ENCODE measurements at regions not wholly inside any gene's neighbourhood (a gene's known extent, or its start where the extent isn't known, plus 50 kb on each side); places are given as distances from the start of the nearest gene placed in this dataset.
"Not testable (repeated sequence)": the region's sequence is repeated elsewhere in the genome, so short reads cannot be mapped to it uniquely, and the experiment has no call there.

DNA sequence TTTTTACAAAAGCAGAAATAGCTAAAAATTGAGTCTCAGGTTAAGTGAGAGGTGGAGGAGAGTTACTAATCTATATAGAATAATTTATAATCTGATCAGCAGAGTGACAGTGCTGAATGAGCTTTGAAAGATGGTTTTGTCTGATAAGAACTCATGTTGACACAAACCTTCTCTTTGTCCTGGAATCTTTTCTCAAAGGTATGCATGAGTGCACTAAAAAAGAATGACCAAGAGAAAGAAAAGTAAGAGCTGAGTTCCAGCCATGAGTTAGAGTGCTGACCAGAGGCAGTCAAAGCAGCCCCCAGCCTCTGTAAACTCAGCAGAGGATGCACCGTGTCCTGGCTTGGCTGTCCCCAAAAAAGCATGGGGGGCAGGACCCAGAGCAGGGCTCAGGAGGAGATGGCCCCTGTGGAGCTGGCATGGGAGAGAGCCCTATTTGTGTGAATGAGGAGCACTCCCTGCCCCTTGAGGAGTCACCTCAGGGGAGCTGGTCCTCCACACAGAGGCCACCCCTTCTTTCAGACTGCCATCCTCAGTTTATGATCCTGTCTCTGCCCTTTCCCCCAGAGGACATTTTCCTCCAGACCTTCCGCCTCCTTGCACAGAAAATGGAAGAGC lies 129.8 kb downstream of the SEC23A start:
- DNase-seq (ENCODE audit: low read depth): no peak

DNA sequence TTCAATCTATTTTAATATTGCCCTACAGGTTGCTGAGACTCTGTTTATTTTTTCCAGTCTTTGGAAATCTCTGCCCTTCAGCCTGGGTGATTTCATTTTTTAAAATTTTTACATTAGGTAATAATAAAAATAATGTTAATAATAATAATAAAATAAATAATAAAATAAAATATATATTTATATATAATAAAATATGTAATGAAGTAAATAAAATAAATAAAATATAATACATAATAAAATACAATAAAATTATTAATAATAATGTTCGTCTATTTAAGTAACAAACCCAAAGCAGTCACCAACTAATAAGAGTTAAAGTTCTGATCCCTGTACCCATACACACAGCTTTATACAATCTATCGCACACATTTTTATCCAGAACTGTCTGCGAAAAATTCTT lies 130.5 kb downstream of the SEC23A start:
- DNase-seq (ENCODE audit: low read depth): no peak

DNA sequence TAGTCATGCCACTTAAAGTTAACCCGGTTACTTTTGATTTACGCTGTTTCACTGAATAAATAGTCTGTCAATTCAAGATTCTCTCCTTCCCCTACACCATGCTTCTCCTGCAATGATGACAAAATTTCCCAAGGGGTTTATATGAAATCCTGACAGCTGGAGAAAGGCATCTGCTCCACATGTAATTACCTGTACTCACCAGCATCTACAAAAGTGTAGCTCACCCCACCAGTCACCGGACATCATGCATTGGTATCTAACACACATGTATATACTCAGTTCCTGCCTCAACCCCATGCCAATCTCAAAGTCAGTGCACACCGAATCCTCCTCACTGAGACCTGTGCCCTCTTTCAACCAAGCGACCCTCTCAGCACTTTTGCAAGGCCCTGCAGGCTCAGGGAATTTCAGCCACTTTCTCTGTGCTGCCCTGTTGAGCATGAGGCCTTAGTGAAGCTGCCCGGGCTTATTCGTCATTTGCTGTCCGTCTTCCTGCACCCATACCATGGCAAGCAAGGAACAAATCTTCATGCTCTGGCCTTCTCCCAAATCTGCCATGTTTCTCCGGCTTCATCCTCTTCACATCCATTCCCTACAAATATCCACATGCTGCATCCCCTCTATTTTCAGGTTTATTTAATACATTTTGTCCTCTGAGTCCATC lies 131.6 kb downstream of the SEC23A start:
- no peak for DNase-seq (ENCODE audit: low read depth)

DNA sequence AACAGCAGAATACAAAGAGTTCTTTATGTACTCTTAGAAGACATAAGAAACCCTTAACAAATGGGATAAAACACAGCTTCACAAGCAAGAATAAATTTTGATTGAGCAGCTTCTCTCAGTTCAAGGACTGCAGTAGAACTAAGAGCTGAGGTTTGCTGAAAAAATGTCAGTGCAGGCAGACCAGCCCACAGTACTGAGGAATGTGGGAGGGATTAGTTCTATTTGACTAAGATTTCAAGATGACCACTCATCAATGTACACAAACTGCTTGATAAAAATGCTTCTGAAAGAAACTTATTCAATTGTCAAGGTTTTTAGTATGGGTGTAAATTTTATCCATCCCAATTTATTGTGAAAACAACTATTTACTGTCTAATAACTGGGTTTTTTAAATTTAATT lies 138.4 kb downstream of the SEC23A start:
- no peak for DNase-seq (ENCODE audit: low read depth)

GRCh38 chr14:38960946-38961531 lies 142.0 kb downstream of the SEC23A start:
- no peak for DNase-seq (ENCODE audit: low read depth)

- no peak for DNase-seq (ENCODE audit: low read depth)
Measured at GRCh38 chr14:38959021-38959420, 144.0 kb downstream of the SEC23A start.

GRCh38 chr14:38958589-38958988 lies 144.4 kb downstream of the SEC23A start:
- DNase-seq (ENCODE audit: low read depth): no peak

DNA sequence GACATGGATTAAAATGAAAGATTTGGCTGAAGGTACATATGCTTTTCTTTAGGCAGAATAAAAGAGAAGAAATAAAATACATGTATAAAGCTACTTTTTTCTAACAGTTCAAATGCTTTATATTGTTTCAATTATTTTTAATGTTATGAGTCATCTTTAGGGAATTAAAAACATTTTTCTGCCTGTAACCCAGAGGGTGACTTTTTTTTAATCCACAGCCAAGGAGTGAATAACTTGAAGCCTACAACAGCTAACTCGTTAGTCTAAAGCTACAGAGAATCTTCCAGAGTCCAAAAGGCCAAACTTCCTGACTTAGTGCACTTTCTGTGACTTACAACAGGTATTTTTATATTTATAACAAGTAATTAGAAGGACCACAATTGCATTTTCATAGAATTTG lies 151.6 kb downstream of the SEC23A start:
- no peak for DNase-seq (ENCODE audit: low read depth)

DNA sequence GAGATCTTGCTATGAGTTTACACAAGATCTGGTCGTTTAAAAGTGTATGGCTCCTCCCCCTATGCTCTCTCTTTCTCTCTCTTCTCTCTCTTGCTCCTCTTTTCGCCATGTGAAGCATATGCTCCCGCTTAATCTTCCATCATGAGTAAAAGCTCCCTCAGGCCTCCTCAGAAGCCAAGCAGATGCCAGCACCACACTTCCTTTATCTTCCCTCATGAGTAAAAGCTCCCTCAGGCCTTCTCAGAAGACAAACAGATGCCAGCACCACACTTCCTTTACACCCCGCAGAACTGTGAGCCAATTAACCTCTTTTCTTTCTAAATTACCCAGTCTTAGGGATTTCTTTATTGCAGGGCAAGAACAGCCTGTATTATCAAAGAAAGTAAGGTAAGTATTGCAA lies 152.4 kb downstream of the SEC23A start:
- no peak for DNase-seq (ENCODE audit: low read depth)

GRCh38 chr14:38948576-38948975 lies 154.5 kb downstream of the SEC23A start:
- DNase-seq (ENCODE audit: low read depth): no peak

DNA sequence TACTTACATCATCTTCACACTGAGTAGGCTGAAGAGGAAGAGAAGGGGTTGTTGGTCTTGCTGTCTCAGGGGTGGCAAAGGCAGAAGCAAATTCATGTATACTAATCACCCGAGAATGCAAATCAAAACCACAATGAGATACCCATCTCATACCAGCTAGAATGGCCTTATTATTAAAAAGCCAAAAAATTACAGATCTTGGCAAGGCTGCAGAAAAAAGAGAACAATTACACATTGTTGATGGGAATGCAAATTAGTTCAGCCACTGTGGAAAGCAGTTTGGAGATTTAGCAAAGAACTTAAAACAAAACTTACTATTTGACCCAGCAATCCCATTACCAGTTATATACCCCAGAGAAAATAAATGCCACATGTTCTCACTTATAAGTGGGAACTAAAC lies 154.9 kb downstream of the SEC23A start:
- DNase-seq (ENCODE audit: low read depth): peak; percentile 9

DNA sequence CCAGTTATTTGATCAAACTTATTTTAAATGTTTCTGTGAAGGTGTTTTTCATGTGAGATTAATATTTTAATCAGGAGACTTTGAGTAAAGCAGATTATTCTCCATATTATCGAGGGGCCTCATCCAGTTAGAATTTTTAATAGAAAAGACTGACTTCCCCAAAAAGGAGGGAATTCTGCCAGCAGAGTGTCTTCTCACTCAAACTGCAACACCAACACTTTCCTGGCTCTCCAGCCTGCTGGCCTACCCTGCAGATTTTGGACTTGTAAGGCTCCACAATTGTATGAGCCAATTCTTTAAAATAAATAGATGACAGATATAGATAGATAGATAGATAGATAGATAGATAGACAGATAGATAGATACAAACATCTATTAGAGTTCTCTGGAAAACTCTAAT lies 155.7 kb downstream of the SEC23A start:
- no peak for DNase-seq (ENCODE audit: low read depth)

DNA sequence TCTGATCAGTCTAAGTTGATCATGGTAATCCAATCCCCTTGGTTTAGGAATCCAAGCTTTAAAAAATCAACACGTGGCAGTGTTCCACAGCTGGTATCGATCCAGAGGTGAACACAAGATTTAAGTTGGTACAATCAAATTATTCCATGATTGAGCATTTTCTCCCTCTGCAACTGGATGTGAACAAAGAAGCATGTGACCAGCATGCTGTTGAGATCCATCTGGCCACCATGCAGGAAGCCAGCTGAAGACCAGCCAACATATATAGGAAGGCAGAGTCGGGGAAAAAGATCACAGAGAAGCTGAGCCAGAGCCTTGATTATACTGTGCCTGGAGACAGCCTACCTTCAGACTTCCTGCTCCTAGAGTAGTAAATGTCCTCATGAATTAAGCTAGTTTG lies 158.3 kb downstream of the SEC23A start:
- no peak for DNase-seq (ENCODE audit: low read depth)

DNA sequence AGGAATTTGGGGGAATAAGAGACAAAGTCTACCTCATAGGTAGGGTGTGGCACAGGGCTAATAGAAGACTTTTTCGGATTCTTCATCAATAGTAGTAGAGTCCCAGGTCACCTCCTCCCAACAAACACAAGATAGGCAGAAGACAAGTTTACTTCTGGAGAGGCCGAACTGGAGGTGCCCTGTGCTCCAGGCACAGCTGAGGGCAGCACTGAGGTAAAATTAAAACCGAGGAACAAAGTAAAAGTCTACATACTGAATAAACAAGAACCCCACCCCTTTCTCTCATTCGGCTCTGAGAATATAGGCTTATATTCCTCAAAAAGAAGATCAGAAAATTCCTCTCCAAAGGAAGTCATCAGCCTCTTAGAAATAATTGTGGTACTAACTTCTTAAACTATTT lies 161.5 kb downstream of the SEC23A start:
- DNase-seq (ENCODE audit: low read depth): no peak

GRCh38 chr14:38932653-38933000 lies 170.4 kb downstream of the SEC23A start:
- not testable (repeated sequence) for DNase-seq (ENCODE audit: low read depth)

- DNase-seq (ENCODE audit: low read depth): no peak
Measured at GRCh38 chr14:38931969-38932652, 170.9 kb downstream of the SEC23A start.

DNA sequence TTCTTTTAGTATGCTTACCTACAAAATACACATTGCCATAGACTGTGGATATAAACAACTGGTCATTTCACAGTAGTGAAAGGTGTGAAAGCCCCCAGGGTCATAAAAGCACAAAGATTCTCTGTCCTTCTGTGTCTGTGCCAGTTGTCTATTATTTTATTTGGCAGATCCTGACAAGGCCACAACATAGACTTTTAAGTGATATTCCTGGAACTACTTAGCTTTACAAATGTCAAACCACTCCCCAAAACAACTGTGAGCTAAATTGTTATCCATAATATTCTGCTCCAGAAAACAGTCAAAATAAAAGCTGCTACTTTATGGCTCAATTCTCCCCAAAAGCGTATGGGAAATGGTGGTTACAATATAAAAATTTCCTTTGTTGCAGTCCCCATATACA lies 172.1 kb downstream of the SEC23A start:
- no peak for DNase-seq (ENCODE audit: low read depth)

DNA sequence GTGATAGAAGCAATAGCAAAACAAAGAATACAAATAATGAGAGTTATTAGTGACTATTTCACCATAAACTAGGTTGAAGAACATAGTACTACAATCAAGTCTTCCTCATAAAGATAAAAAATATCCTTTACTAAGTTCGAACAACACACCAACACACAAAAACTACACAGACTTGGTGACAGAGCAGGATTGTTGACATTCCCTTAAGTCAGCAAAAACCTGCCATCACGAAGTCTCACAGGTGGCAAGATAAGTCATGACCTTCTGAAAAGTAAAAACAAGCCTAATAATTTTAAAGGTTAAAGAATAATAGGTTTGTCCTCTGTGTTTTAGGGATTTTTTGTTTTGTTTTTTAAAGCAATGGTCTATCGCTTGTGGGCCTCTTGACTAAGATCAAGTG lies 173.0 kb downstream of the SEC23A start:
- DNase-seq (ENCODE audit: low read depth): no peak

DNA sequence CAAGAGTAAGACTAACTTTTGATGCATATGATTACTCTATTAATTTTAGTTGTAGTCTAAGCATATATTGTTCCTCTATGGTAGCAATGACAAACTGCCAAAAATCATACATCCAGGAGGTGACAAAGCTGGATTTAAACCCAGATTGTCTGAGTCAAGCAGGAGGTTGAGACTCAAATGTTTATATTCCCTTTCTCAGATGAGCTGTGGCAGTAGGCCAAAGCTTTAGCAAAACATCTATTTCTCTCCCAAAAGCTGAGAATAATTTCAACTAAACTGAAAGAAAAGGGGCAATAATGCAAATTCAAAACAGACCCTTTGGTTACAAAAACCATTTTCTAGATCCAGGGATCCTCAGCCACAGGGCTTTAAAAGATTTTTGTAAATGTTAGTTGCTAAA lies 173.6 kb downstream of the SEC23A start:
- no peak for DNase-seq (ENCODE audit: low read depth)

DNA sequence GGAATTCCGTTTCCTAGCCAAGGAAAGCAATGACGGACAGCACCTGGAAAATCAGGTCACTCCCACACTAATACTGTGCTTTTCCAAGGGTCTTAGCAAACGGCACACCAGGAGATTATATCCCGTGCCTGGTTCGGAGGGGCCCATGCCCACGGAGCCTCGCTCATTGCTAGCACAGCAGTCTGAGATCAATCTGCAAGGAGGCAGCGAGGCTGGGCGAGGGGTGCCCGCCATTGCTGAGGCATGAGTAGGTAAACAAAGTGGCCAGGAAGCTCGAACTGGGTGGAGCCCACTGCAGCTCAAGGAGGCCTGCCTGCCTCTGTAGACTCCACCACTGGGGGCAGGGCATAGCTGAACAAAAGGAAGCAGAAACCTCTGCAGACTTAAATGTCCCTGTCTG lies 181.1 kb downstream of the SEC23A start:
- not testable (repeated sequence) for DNase-seq (ENCODE audit: low read depth)

DNA sequence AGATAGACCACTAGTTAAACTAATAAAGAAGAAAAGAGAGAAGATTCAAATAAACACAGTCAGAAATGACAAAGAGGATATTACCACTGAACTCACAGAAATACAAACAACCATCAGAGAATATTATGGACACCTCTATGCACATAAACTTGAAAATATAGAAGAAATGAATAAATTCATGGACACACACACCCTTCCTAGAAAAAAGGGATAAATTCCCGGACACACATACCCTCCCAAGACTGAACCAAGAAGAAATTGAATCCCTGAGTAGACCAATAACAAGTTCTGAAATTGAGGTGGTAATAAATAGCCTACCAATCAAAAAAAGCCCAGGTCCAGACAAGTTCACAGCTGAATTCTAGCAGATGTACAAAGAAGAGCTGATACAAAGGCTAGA lies 187.9 kb downstream of the SEC23A start:
- DNase-seq (ENCODE audit: low read depth): no peak

DNA sequence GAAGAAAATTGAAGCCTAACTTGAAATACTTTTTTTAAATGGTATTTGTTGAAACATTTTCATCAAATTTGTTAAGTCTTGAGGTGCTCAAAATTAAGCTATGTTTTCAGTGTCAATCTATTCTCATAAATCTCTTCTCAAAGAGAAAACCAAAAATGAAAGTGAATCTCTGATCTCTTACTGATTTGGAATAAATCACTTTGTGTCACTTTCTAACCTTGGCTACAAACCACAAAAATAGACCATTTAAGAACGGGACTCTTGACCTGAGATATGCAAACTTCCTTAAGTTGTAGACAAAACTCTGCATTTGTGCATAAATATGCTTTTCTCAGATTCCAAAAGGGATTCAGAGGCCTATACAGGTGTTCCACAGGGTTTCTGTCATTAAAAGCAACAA lies 192.9 kb downstream of the SEC23A start:
- DNase-seq (ENCODE audit: low read depth): no peak

DNA sequence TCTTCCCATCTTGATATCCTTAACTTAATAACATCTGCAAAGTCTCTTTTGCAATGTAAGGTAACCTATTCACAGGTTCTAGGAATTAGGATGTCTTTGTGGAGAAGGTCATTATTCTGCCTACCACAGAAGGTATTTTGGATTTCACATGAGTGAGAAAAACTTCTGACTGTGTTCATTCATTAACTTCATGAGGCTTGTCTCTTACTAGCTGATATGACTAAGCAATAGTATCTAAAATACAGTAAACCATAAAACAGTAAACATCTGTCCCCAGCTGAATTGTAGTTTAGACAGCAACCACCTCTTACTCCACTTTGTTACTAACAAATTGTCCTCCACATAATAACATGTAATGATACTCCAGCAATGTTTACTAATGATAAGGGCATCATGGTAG lies 198.1 kb downstream of the SEC23A start:
- DNase-seq (ENCODE audit: low read depth): no peak
